H1 (cell line): ENCODE measurements at regions not wholly inside any gene's neighbourhood (a gene's known extent, or its start where the extent isn't known, plus 50 kb on each side); places are given as distances from the start of the nearest gene placed in this dataset.

Experiments used
- CTCF ChIA-PET: fragments of 300-600 bp; sonication (Branson Sonifier 250); formaldehyde crosslinking; loops from one replicate; lab custom pipeline; 2021; ENCODE audit not compliant: partially characterized antibody; lab: Charles Lee
- POLR2A ChIA-PET: fragments of 300-600 bp; sonication (Branson Sonifier 250); formaldehyde crosslinking; loops from one replicate; lab custom pipeline; 2021; ENCODE audit warnings: inconsistent platforms; ENCODE audit not compliant: partially characterized antibody; lab: Charles Lee
- DNase-seq, 2 experiments: peaks; one replicate each; pipeline versions ENCODE4 v3.0.0 to v3.0.0-alpha.2; 2010 to 2022; ENCODE audit warnings: low spot score in 2 of 2, low read depth in 1 of 2, mixed read lengths in 1 of 2
- FAIRE-seq: peaks from 2 replicates; lab custom pipeline; 2011; peaks lifted over from hg19 to GRCh38; lab: Jason Lieb, UNC
- H2AFZ ChIP-seq: 2 replicates; pipeline ENCODE4 v1.8.1; 2012; ENCODE audit warnings: low read length, inconsistent platforms
- H2AK5ac ChIP-seq: 2 replicates; pipeline ENCODE4 v1.6.1; 2013; ENCODE audit warnings: low read depth, low read length
- H2BK120ac ChIP-seq: replicated peaks from 2 replicates; pipeline ENCODE3; 2013; ENCODE audit warnings: low read depth, low read length, inconsistent platforms
- H2BK12ac ChIP-seq: 2 replicates; pipeline ENCODE4 v1.6.1; 2013; ENCODE audit warnings: low read depth, low read length
- H2BK15ac ChIP-seq: 2 replicates; pipeline ENCODE4 v1.6.1; 2013; ENCODE audit warnings: low read length
- H2BK20ac ChIP-seq: 2 replicates; pipeline ENCODE4 v1.6.1; 2013; ENCODE audit warnings: low read length
- H2BK5ac ChIP-seq: 2 replicates; pipeline ENCODE4 v1.6.1; 2013; ENCODE audit warnings: low read depth, low read length
- H3K14ac ChIP-seq: 2 replicates; pipeline ENCODE4 v1.6.1; 2013; ENCODE audit warnings: inconsistent platforms; ENCODE audit not compliant: insufficient read length
- H3K18ac ChIP-seq: 2 replicates; pipeline ENCODE4 v1.6.1; 2013; ENCODE audit warnings: low read length; ENCODE audit errors: extremely low read depth
- H3K23ac ChIP-seq: 2 replicates; pipeline ENCODE4 v1.6.1; 2013; ENCODE audit warnings: inconsistent platforms; ENCODE audit not compliant: insufficient read length
- H3K23me2 ChIP-seq: 2 replicates; pipeline ENCODE4 v1.6.1; 2013; ENCODE audit warnings: low read depth, low read length
- H3K27ac ChIP-seq: 2 replicates; pipeline ENCODE4 v1.6.1; 2011; ENCODE audit warnings: low read depth, low read length, inconsistent platforms
- H3K27me3 ChIP-seq, 4 experiments: replicated peaks in 1 of 4; 1 replicate in 1 of 4; 2 replicates in 3 of 4; pipeline versions ENCODE4 v1.6.1 to v1.8.1; 2011 to 2013; ENCODE audit warnings: low read length in 3 of 4, mild to moderate bottlenecking in 3 of 4, inconsistent platforms in 2 of 4, mixed read lengths in 2 of 4, moderate library complexity in 1 of 4; ENCODE audit not compliant: control insufficient read depth in 3 of 4, insufficient read depth in 3 of 4; ENCODE audit errors: extremely low read depth in 1 of 4
- H3K36me3 ChIP-seq, 4 experiments: 2 replicates each; pipeline versions ENCODE4 v1.6.1 to v1.8.1; 2011 to 2013; ENCODE audit warnings: mild to moderate bottlenecking in 4 of 4, low read length in 3 of 4, moderate library complexity in 2 of 4, control low read depth in 1 of 4, inconsistent platforms in 1 of 4; ENCODE audit not compliant: insufficient read depth in 4 of 4, control insufficient read depth in 2 of 4
- H3K4ac ChIP-seq: replicated peaks from 2 replicates; pipeline ENCODE3; 2013; ENCODE audit warnings: low read length, low read depth, mixed read lengths, inconsistent platforms; ENCODE audit not compliant: insufficient read length
- H3K4me1 ChIP-seq, 4 experiments: replicated peaks in 1 of 4; 1 replicate in 1 of 4; 2 replicates in 3 of 4; pipeline versions ENCODE4 v1.6.1 to v1.8.1; 2011 to 2013; ENCODE audit warnings: low read length in 3 of 4, inconsistent platforms in 2 of 4, mixed read lengths in 1 of 4; ENCODE audit not compliant: insufficient read depth in 4 of 4, control insufficient read depth in 3 of 4
- H3K4me2 ChIP-seq, 2 experiments: 2 replicates each; pipeline versions ENCODE4 v1.6.1 to v1.8.1; 2011 to 2013; ENCODE audit warnings: low read depth in 2 of 2, low read length in 2 of 2, control low read depth in 1 of 2, inconsistent platforms in 1 of 2, mild to moderate bottlenecking in 1 of 2; ENCODE audit not compliant: insufficient read depth in 1 of 2
- H3K4me3 ChIP-seq, 4 experiments: fragments of 200-600, 300-600 bp in 1 of 4; sonication (generic), shearing (Covaris generic), sonication (Bioruptor Twin) in 1 of 4; 2 replicates each; pipeline versions ENCODE4 v1.5.1 to v1.8.1; 2011 to 2016; ENCODE audit warnings: low read length in 4 of 4, low read depth in 3 of 4, control low read depth in 2 of 4, inconsistent platforms in 2 of 4, mild to moderate bottlenecking in 2 of 4, mixed read lengths in 1 of 4, moderate library complexity in 1 of 4; ENCODE audit not compliant: insufficient read depth in 2 of 4; ENCODE audit errors: extremely low read depth in 1 of 4
- H3K56ac ChIP-seq: replicated peaks from 2 replicates; pipeline ENCODE3; 2013; ENCODE audit warnings: low read depth, mild to moderate bottlenecking, mixed read lengths, low read length, inconsistent platforms; ENCODE audit not compliant: insufficient read length
- H3K79me1 ChIP-seq: 2 replicates; pipeline ENCODE4 v1.6.1; 2013; ENCODE audit warnings: low read depth, low read length, control low read depth
- H3K79me2 ChIP-seq, 2 experiments: 2 replicates each; pipeline versions ENCODE4 v1.6.1 to v1.8.1; 2012 to 2013; ENCODE audit warnings: low read length in 2 of 2, mild to moderate bottlenecking in 2 of 2, inconsistent platforms in 1 of 2; ENCODE audit not compliant: insufficient read depth in 2 of 2, control insufficient read depth in 1 of 2
- H3K9ac ChIP-seq, 4 experiments: replicated peaks in 1 of 4; 1 replicate in 1 of 4; 2 replicates in 3 of 4; pipeline versions ENCODE4 v1.6.1 to v1.8.1; 2011 to 2013; ENCODE audit warnings: low read depth in 3 of 4, low read length in 3 of 4, control low read depth in 2 of 4, mild to moderate bottlenecking in 2 of 4, moderate library complexity in 2 of 4, inconsistent platforms in 1 of 4; ENCODE audit errors: extremely low read depth in 1 of 4
- H3K9me3 ChIP-seq, 2 experiments: 2 replicates each; pipeline versions ENCODE4 v1.6.1 to v1.8.1; 2012 to 2013; ENCODE audit warnings: mild to moderate bottlenecking in 2 of 2, moderate library complexity in 2 of 2, control low read depth in 1 of 2, inconsistent platforms in 1 of 2, low read depth in 1 of 2, low read length in 1 of 2, mixed read lengths in 1 of 2; ENCODE audit not compliant: insufficient read depth in 2 of 2
- H4K20me1 ChIP-seq, 2 experiments: replicated peaks in 1 of 2; 2 replicates each; pipeline versions ENCODE3 to v1.8.1; 2011 to 2013; ENCODE audit warnings: inconsistent platforms in 2 of 2, low read length in 2 of 2, mild to moderate bottlenecking in 1 of 2; ENCODE audit not compliant: insufficient read depth in 2 of 2, control insufficient read depth in 1 of 2
- H4K5ac ChIP-seq: 2 replicates; pipeline ENCODE4 v1.6.1; 2013; ENCODE audit warnings: low read length, low read depth, mixed read lengths, inconsistent platforms; ENCODE audit not compliant: insufficient read length
- H4K8ac ChIP-seq: 2 replicates; pipeline ENCODE4 v1.8.0; 2013; ENCODE audit warnings: mild to moderate bottlenecking, moderate library complexity, low read length, inconsistent platforms; ENCODE audit not compliant: insufficient read depth; ENCODE audit errors: extremely low read depth
- H4K91ac ChIP-seq: replicated peaks from 2 replicates; pipeline ENCODE3; 2013; ENCODE audit warnings: low read length, mixed read lengths, inconsistent platforms; ENCODE audit not compliant: insufficient read length
- CTCF ChIP-seq, 3 experiments: IDR thresholded peaks; 1 replicate in 2 of 3; 2 replicates in 1 of 3; pipeline versions ENCODE4 v1.5.1 to v1.6.1; 2011; ENCODE audit warnings: low read length in 3 of 3, mild to moderate bottlenecking in 3 of 3, inconsistent platforms in 2 of 3, low read depth in 1 of 3, moderate library complexity in 1 of 3; ENCODE audit not compliant: insufficient read depth in 1 of 3; ENCODE audit errors: control extremely low read depth in 1 of 3
- GTF2F1 ChIP-seq: IDR thresholded peaks from 2 replicates; pipeline ENCODE4 v1.6.1; 2012; ENCODE audit warnings: low read depth, low read length, improper control_type of control experiment, borderline replicate concordance
- WGBS, 2 experiments: shearing (Covaris generic) in 1 of 2; methylation state at CpG; one replicate each; pipeline versions ENCODE4 v1.1.6 to v1.1.7; 2013 to 2015; ENCODE audit warnings: low lambda C conversion rate in 2 of 2, mixed read lengths in 2 of 2, inconsistent platforms in 1 of 2, low coverage in 1 of 2, missing lambda C conversion rate in 1 of 2; ENCODE audit not compliant: insufficient replicate concordance in 2 of 2, insufficient coverage in 1 of 2, insufficient read length in 1 of 2; ENCODE audit errors: extremely low coverage in 1 of 2, missing lambda C conversion rate in 1 of 2; 5-methylcytosine and 5-hydroxymethylcytosine counted together

- Histone ChIP-seq H4K8ac (no peak overlapping the region), H2BK12ac (no peak overlapping the region), H3K4me1 (no peaks in the 10 kb centered on the region), H3K14ac (no peak overlapping the region), H4K20me1 (no peaks in the 10 kb centered on the region), H3K9me3 (no peaks in the 10 kb centered on the region), H3K4ac (no peak overlapping the region), H3K36me3 (no peaks in the 10 kb centered on the region), H2AK5ac (no peak overlapping the region), H3K27ac (no peak overlapping the region), H3K9ac (no peak overlapping the region), H3K4me3 (no peak overlapping the region), H3K27me3 (no peaks in the 10 kb centered on the region), H3K79me1 (no peaks in the 10 kb centered on the region), H2BK120ac (no peak overlapping the region), H3K56ac (no peak overlapping the region), H2BK20ac (no peak overlapping the region), H2BK5ac (no peak overlapping the region), H4K91ac (no peak overlapping the region), H3K23ac (no peak overlapping the region), H4K5ac (no peak overlapping the region), H2BK15ac (no peak overlapping the region), H3K23me2 (no peaks in the 10 kb centered on the region), H2AFZ (no peak overlapping the region), H3K4me2 (no peak overlapping the region), H3K79me2 (no peaks in the 10 kb centered on the region), H3K18ac (no peak overlapping the region)
- CTCF ChIA-PET, result no interaction called here
- 63% methylated on average over 2 of the region's 2 CpGs; no CpG with 5 or more reads in 1 of the 2 experiments for WGBS, 2 experiments
- no peak for DNase-seq
- POLR2A ChIA-PET, result no interaction called here
- FAIRE-seq, result no peak
- TF ChIP-seq CTCF (IDR thresholded peaks at IDR 0.05; ENCODE audit: control extremely low read depth in 1 of 3, insufficient read depth in 1 of 3, low read depth in 1 of 3, low read length in 3 of 3), result no peak
- no peak for TF ChIP-seq GTF2F1
Measured at GRCh38 chr11:26843539-26843938, 121.7 kb upstream of the SLC5A12 start.
